Gastroesophageal sphincter (tissue), 4 donors: ENCODE measurements at regions not wholly inside any gene's neighbourhood (a gene's known extent, or its start where the extent isn't known, plus 50 kb on each side); places are given as distances from the start of the nearest gene placed in this dataset.

Source experiments
- ATAC-seq: fragments of 150-250 bp; one replicate; pipeline ENCODE4 v1.9.1; 2016; ENCODE audit warnings: mild to moderate bottlenecking, moderate library complexity
- H3K27ac ChIP-seq, 4 donors: fragments of 200-600 bp; sonication (generic) in 3 of 4; 1 replicate in 3 of 4; 2 replicates in 1 of 4; pipeline ENCODE4 v1.5.1; 2016 to 2019
- H3K27me3 ChIP-seq: fragments of 200-600 bp; sonication (generic); one replicate; pipeline ENCODE4 v1.5.1; 2019
- H3K36me3 ChIP-seq, 2 donors: fragments of 200-600 bp; sonication (generic); one replicate each; pipeline ENCODE4 v1.5.1; 2019; ENCODE audit warnings: control low read depth in 1 of 2
- H3K4me1 ChIP-seq, 3 donors: fragments of 200-600 bp; sonication (generic); 1 replicate in 2 of 3; 2 replicates in 1 of 3; pipeline ENCODE4 v1.5.1; 2016 to 2019; ENCODE audit warnings: control low read depth in 2 of 3
- H3K4me3 ChIP-seq, 2 donors: fragments of 200-600 bp; sonication (generic); one replicate each; pipeline ENCODE4 v1.5.1; 2019; ENCODE audit warnings: mild to moderate bottlenecking in 1 of 2, moderate library complexity in 1 of 2
- H3K9me3 ChIP-seq, 3 donors: fragments of 200-600 bp; sonication (generic); one replicate each; pipeline ENCODE4 v1.5.1; 2017 to 2019; ENCODE audit warnings: control low read depth in 2 of 3
- EP300 ChIP-seq: sonication (generic); formaldehyde crosslinking; IDR thresholded peaks from one replicate; pipeline ENCODE4 v1.6.1; 2017; ENCODE audit warnings: antibody characterized with exemption, mild to moderate bottlenecking
- POLR2A ChIP-seq, 2 donors: fragments of 450-650 bp; IDR thresholded peaks; one replicate each; pipeline ENCODE4 v1.6.1; 2017; ENCODE audit warnings: antibody characterized with exemption in 2 of 2, mild to moderate bottlenecking in 2 of 2, moderate library complexity in 1 of 2
- POLR2AphosphoS5 ChIP-seq: sonication (generic); formaldehyde crosslinking; IDR thresholded peaks from one replicate; pipeline ENCODE4 v1.6.1; 2017; ENCODE audit warnings: antibody characterized with exemption
- WGBS, 2 donors: methylation state at CpG; one replicate each; pipeline ENCODE4 v1.1.5; 2018; ENCODE audit warnings: low coverage in 1 of 2; 5-methylcytosine and 5-hydroxymethylcytosine counted together
- TF ChIP-seq, protein P1 (sequence below), 4 experiments: fragments of 200-600 bp in 2 of 4; fragments of 450-650 bp in 2 of 4; sonication (generic) in 1 of 4; IDR thresholded peaks; one replicate each; pipeline ENCODE4 v1.5.1; 2017 to 2019; ENCODE audit warnings: antibody characterized with exemption in 4 of 4, mild to moderate bottlenecking in 2 of 4, moderate library complexity in 2 of 4

DNA sequence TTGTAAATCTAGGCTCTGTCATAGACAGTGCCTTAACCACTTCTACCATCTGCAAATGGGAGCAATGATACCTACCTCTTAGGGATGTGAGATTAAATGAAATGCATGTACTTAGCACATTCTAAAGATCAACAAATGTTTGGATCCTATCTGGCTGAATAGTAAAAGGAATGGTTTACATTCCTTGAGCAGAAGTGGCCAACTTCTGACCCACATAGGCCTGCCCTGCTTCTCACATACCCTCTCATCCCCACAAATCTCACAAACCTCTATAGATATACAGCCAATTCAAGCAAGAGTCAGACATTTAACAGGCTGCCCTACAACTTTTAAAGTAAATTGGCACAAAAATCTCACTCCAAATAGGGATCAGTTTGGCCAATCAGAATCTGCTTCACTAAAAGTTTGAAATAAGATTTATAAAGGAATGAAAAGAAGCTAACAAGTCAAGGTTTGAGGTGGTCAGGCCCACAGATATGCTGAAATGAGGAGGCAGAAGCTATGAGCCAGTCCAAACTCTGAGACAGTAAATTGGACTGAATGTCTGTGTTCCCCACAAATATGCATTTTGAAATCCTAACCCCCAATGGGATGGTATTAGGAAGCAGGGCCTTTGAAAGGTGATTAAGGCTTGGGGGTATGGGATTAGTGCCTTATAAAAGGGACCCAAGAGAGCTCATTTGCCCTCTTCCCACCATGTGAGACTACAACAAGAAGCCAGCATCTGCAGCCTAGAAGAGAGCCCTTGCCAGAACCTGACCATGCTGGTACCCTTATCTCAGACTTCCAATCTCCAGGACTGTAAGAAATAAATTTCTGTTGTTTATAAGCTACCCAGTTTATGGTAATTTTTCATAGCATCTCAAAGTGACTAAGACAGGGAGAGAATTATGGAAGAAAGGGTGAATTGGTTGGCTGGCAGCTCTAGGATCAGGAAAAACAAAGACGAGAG lies 227.8 kb upstream of the RBMS1 start:
- no peak overlapping the region for H3K4me3 ChIP-seq
- H3K36me3 ChIP-seq: no peaks in the 10 kb centered on the region
- TF ChIP-seq, protein P1, sequence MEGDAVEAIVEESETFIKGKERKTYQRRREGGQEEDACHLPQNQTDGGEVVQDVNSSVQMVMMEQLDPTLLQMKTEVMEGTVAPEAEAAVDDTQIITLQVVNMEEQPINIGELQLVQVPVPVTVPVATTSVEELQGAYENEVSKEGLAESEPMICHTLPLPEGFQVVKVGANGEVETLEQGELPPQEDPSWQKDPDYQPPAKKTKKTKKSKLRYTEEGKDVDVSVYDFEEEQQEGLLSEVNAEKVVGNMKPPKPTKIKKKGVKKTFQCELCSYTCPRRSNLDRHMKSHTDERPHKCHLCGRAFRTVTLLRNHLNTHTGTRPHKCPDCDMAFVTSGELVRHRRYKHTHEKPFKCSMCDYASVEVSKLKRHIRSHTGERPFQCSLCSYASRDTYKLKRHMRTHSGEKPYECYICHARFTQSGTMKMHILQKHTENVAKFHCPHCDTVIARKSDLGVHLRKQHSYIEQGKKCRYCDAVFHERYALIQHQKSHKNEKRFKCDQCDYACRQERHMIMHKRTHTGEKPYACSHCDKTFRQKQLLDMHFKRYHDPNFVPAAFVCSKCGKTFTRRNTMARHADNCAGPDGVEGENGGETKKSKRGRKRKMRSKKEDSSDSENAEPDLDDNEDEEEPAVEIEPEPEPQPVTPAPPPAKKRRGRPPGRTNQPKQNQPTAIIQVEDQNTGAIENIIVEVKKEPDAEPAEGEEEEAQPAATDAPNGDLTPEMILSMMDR (IDR thresholded peaks at IDR 0.05): no peak
- TF ChIP-seq POLR2A (IDR thresholded peaks at IDR 0.05): no peak
- TF ChIP-seq EP300: no peak
- TF ChIP-seq POLR2AphosphoS5: no peak
- H3K27ac ChIP-seq: no peak overlapping the region
- no peaks in the 10 kb centered on the region for H3K9me3 ChIP-seq
- WGBS, 2 donors: 100% methylated on average over 1 of the region's 1 CpG
- H3K4me1 ChIP-seq: peaks cover 0 to 5% (median 0%) of the 10 kb centered on the region in 3 donors
- ATAC-seq: no peak
- H3K27me3 ChIP-seq: no peaks in the 10 kb centered on the region

DNA sequence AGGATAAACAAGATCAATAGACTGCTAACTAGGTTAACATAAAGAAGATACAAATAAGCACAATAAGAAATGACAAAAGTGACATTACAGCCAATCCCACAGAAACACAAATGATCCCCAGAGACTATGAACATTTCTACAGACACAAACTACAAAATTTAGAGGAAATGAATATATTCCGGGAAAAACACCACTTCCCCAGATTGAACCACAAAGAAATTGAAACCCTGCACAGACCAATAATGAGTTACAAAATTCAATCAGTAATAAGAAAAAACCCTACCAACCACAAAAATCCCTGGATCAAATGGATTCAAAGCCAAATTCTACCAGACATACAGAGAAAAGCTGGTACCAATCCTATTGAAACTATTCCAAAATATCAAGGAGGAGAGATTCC lies 232.4 kb upstream of the RBMS1 start:
- Histone ChIP-seq H3K9me3 (no peaks in the 10 kb centered on the region), H3K27ac (no peak overlapping the region), H3K27me3 (no peaks in the 10 kb centered on the region), H3K4me1 (no peaks in the 10 kb centered on the region), H3K36me3 (no peaks in the 10 kb centered on the region), H3K4me3 (no peak overlapping the region)
- TF ChIP-seq EP300: no peak
- TF ChIP-seq, protein P1 (IDR thresholded peaks at IDR 0.05): no peak
- no peak for TF ChIP-seq POLR2A (IDR thresholded peaks at IDR 0.05)
- TF ChIP-seq POLR2AphosphoS5: no peak
- 31 to 60% methylated on average over 1 of the region's 1 CpG for WGBS, 2 donors
- no peak for ATAC-seq

DNA sequence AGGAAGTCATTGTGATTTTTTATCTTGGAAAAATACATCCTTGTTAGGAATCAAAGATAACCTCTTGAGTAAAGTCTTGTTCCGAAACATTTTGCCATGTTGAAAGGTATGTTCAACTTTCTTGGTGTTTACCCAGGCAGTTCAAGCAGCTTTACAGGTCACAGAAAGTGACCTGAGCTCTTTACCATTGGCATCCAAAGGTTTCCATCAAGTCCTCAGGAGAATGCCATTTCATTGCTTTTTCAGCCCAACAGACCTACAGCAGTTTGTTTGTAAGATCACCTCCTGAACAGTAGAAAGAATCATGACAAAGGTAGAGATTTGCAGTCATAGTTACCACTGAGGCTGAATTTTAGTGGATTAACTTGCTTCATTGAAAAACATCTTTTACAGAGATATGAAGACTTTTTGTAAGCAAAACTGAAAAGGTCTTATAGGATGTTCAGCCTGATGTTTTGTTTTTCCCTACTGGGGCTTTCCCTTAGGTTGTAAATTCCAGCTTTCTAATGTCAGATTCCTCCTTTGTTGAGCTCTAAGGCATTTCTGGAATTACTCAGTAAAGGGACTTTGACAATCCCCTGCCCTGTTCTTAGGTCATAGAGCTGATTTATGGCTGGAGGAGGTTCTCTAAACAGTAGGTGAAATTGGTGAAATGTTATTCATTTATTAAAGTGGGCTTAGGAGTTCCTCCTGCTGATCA lies 236.8 kb upstream of the RBMS1 start:
- 85 to 89% methylated on average over 1 of the region's 1 CpG for whole genome bisulfite sequencing, 2 donors
- Histone ChIP-seq H3K4me1 (no peaks in the 10 kb centered on the region), H3K36me3 (no peaks in the 10 kb centered on the region), H3K4me3 (no peak overlapping the region), H3K9me3 (no peaks in the 10 kb centered on the region), H3K27ac (no peak overlapping the region), H3K27me3 (no peaks in the 10 kb centered on the region)
- no peak for TF ChIP-seq POLR2AphosphoS5
- no peak for TF ChIP-seq EP300
- TF ChIP-seq, protein P1 (IDR thresholded peaks at IDR 0.05): no peak
- no peak for TF ChIP-seq POLR2A (IDR thresholded peaks at IDR 0.05)
- ATAC-seq: no peak

DNA sequence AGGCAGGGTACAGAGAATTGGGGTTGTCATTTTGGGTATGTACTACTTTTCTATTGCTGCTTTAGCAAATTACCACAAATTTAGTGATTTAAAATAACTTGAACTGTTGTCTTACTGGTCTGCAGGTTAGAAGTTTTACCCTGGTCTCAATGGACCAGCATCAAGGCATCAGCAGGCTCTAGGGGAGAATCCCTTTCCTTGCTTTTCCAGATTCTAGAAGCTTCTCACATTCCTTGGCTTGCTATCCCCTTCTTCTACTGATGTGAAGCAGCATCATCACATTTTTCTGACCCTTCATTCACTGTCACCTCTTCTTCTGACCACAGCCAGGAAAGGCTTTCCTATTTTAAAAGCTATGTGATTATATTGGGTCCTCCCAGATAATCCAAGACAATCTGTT lies 237.8 kb upstream of the RBMS1 start:
- no peaks in the 10 kb centered on the region for H3K9me3 ChIP-seq
- no peaks in the 10 kb centered on the region for H3K36me3 ChIP-seq
- TF ChIP-seq POLR2A (IDR thresholded peaks at IDR 0.05) (no peak), EP300 (no peak), POLR2AphosphoS5 (no peak)
- TF ChIP-seq, protein P1 (IDR thresholded peaks at IDR 0.05): no peak
- no peaks in the 10 kb centered on the region for H3K4me1 ChIP-seq
- ATAC-seq: no peak
- H3K4me3 ChIP-seq: no peak overlapping the region
- H3K27me3 ChIP-seq: no peaks in the 10 kb centered on the region
- H3K27ac ChIP-seq: no peak overlapping the region

DNA sequence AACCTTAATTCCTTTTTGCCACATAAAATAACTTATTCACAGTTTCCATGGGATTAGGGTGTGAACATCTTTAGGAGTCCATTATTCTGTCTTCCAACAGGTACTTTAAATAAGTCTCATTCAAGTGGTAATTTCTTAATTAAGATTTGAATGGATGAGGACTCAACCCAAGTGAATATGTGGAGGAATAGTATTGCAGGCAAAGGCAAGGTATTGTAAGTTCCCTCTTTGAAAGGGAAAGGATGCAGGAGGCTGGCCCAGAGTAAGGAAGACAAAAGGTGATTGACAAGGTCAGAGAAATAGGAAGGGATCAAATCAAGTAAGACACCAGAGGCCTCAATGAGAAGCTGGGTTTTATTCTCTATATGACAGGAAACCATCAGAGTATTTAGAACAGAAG lies 238.2 kb upstream of the RBMS1 start:
- Histone ChIP-seq H3K27ac (no peak overlapping the region), H3K4me3 (no peak overlapping the region), H3K4me1 (no peaks in the 10 kb centered on the region), H3K9me3 (no peaks in the 10 kb centered on the region), H3K27me3 (no peaks in the 10 kb centered on the region), H3K36me3 (no peaks in the 10 kb centered on the region)
- no peak for ATAC-seq
- TF ChIP-seq POLR2AphosphoS5: no peak
- TF ChIP-seq, protein P1 (IDR thresholded peaks at IDR 0.05): no peak
- no peak for TF ChIP-seq EP300
- no peak for TF ChIP-seq POLR2A (IDR thresholded peaks at IDR 0.05)
